HEK293T (cell line): ENCODE measurements at regions not wholly inside any gene's neighbourhood (a gene's known extent, or its start where the extent isn't known, plus 50 kb on each side); places are given as distances from the start of the nearest gene placed in this dataset.

Source experiments
- CTCF ChIA-PET: fragments of 350-600 bp; formaldehyde crosslinking; extraction: SDS; loops from one replicate; lab custom pipeline; 2021; ENCODE audit warnings: antibody characterized with exemption, inconsistent platforms; lab: Yijun Ruan, JAX
- POLR2A ChIA-PET: fragments of 350-600 bp; formaldehyde crosslinking; extraction: SDS; loops from one replicate; lab custom pipeline; 2020; ENCODE audit warnings: antibody characterized with exemption, inconsistent platforms; lab: Yijun Ruan, JAX
- DNase-seq: peaks from one replicate; pipeline ENCODE4 v3.0.0; 2012; ENCODE audit warnings: mixed read lengths; ENCODE audit errors: extremely low spot score
- ARNT ChIP-seq: fragments of 450-650 bp; IDR thresholded peaks from 2 replicates; pipeline ENCODE4 v1.6.1; 2017; ENCODE audit warnings: mild to moderate bottlenecking
- BHLHE40 ChIP-seq: fragments of 450-650 bp; IDR thresholded peaks from 2 replicates; pipeline ENCODE4 v1.6.1; 2016; ENCODE audit warnings: mild to moderate bottlenecking, moderate library complexity, borderline replicate concordance
- CTBP1 ChIP-seq: fragments of 450-650 bp; IDR thresholded peaks from 2 replicates; pipeline ENCODE4 v1.6.1; 2016; ENCODE audit warnings: borderline replicate concordance
- ELF4 ChIP-seq: fragments of 450-650 bp; IDR thresholded peaks from 2 replicates; pipeline ENCODE4 v1.6.1; 2017; ENCODE audit warnings: antibody characterized with exemption
- FOXA1 ChIP-seq: fragments of 450-650 bp; IDR thresholded peaks from 2 replicates; pipeline ENCODE4 v1.6.1; 2016; ENCODE audit warnings: mild to moderate bottlenecking
- FOXK2 ChIP-seq: fragments of 450-650 bp; IDR thresholded peaks from 2 replicates; pipeline ENCODE4 v1.6.1; 2016; ENCODE audit warnings: mild to moderate bottlenecking
- FOXM1 ChIP-seq: fragments of 450-650 bp; IDR thresholded peaks from 2 replicates; pipeline ENCODE4 v1.6.1; 2017; ENCODE audit warnings: mild to moderate bottlenecking, borderline replicate concordance
- HDGF ChIP-seq: fragments of 450-650 bp; IDR thresholded peaks from 2 replicates; pipeline ENCODE4 v1.6.1; 2017; ENCODE audit warnings: antibody characterized with exemption, borderline replicate concordance
- L3MBTL2 ChIP-seq: fragments of 450-650 bp; conservative IDR thresholded peaks from 2 replicates; pipeline ENCODE4 v1.6.1; 2016; ENCODE audit warnings: mild to moderate bottlenecking
- LEF1 ChIP-seq: fragments of 450-650 bp; IDR thresholded peaks from 2 replicates; pipeline ENCODE4 v1.6.1; 2017; ENCODE audit warnings: mild to moderate bottlenecking, borderline replicate concordance
- NFRKB ChIP-seq: fragments of 450-650 bp; IDR thresholded peaks from 2 replicates; pipeline ENCODE4 v1.6.1; 2016; ENCODE audit warnings: mild to moderate bottlenecking, moderate library complexity
- PKNOX1 ChIP-seq: fragments of 450-650 bp; IDR thresholded peaks from 2 replicates; pipeline ENCODE4 v1.6.1; 2016
- SP1 ChIP-seq: fragments of 450-650 bp; IDR thresholded peaks from 2 replicates; pipeline ENCODE4 v1.6.1; 2017
- SUZ12 ChIP-seq: fragments of 450-650 bp; IDR thresholded peaks from 2 replicates; pipeline ENCODE4 v1.6.1; 2016; ENCODE audit warnings: mild to moderate bottlenecking
- TARDBP ChIP-seq: fragments of 450-650 bp; IDR thresholded peaks from 2 replicates; pipeline ENCODE4 v1.6.1; 2016
- ZNF384 ChIP-seq: fragments of 450-650 bp; IDR thresholded peaks from 2 replicates; pipeline ENCODE4 v1.6.1; 2016

GRCh38 chr18:10184776-10185175 is 269.7 kb upstream of the APCDD1 start:
- ChIA-PET CTCF (interaction anchor here (0.7 kb wide), 1 partner anchor 338 kb away, joined by 7 read pairs; no protein-coding TSS in a partner anchor), POLR2A (no interaction called here)

GRCh38 chr18:10188971-10189810 is 265.2 kb upstream of the APCDD1 start:
- ChIA-PET POLR2A (no interaction called here), CTCF (no interaction called here)
- TF ChIP-seq L3MBTL2 = no peak
- DNase-seq = no peak

More at GRCh38 chr18:10184776-10185175, 269.7 kb upstream of the APCDD1 start:
- TF ChIP-seq SP1 (no peak), TARDBP (no peak)
- DNase-seq = no peak

GRCh38 chr18:10190564-10190963 is 263.9 kb upstream of the APCDD1 start:
- ChIA-PET POLR2A (no interaction called here), CTCF (no interaction called here)
- TF ChIP-seq TARDBP = no peak
- no peak for TF ChIP-seq SP1
- no peak for TF ChIP-seq FOXM1
- TF ChIP-seq ELF4 = no peak
- TF ChIP-seq FOXA1 = no peak
- TF ChIP-seq CTBP1 = no peak
- no peak for TF ChIP-seq PKNOX1
- no peak for DNase-seq

- TF ChIP-seq L3MBTL2 (no peak), FOXM1 (no peak), BHLHE40 (no peak), CTBP1 (no peak), NFRKB (no peak), TARDBP (no peak)
- ChIA-PET CTCF (interaction anchor here (0.6 kb wide), 1 partner anchor 29 kb away, joined by 3 read pairs; no protein-coding TSS in a partner anchor), POLR2A (no interaction called here)
- no peak for DNase-seq
Observed at GRCh38 chr18:10193444-10193843, 261.0 kb upstream of the APCDD1 start.

GRCh38 chr18:10194592-10194991 is 259.8 kb upstream of the APCDD1 start:
- ChIA-PET POLR2A (no interaction called here), CTCF (no interaction called here)
- no peak for TF ChIP-seq BHLHE40
- TF ChIP-seq NFRKB = no peak
- no peak for TF ChIP-seq SP1
- TF ChIP-seq CTBP1 = no peak
- no peak for TF ChIP-seq ZNF384
- no peak for TF ChIP-seq FOXM1
- TF ChIP-seq PKNOX1 = no peak
- no peak for TF ChIP-seq TARDBP
- TF ChIP-seq SUZ12 = no peak
- no peak for TF ChIP-seq ARNT
- TF ChIP-seq FOXK2 = no peak
- peak; percentile 25 for DNase-seq

- CTCF ChIA-PET = no interaction called here
- DNase-seq = no peak
- no peak for TF ChIP-seq FOXA1
- no peak for TF ChIP-seq L3MBTL2
- no peak for TF ChIP-seq LEF1
- no peak for TF ChIP-seq ARNT
- TF ChIP-seq TARDBP = no peak
- TF ChIP-seq NFRKB = no peak
- TF ChIP-seq PKNOX1 = no peak
- TF ChIP-seq FOXK2 = no peak
- no peak for TF ChIP-seq FOXM1
- TF ChIP-seq SP1 = no peak
- TF ChIP-seq BHLHE40 = no peak
- no peak for TF ChIP-seq ELF4
- no peak for TF ChIP-seq ZNF384
- TF ChIP-seq CTBP1 = no peak
- no peak for TF ChIP-seq SUZ12
- POLR2A ChIA-PET = no interaction called here
Observed at GRCh38 chr18:10195529-10195928, 258.9 kb upstream of the APCDD1 start.

GRCh38 chr18:10197097-10197496 is 257.3 kb upstream of the APCDD1 start:
- DNase-seq = no peak
- ChIA-PET POLR2A (no interaction called here), CTCF (no interaction called here)
- TF ChIP-seq L3MBTL2 (no peak), PKNOX1 (no peak), BHLHE40 (no peak), HDGF (no peak), NFRKB (no peak), FOXM1 (no peak)
